ENCODE measurements at regions not wholly inside any gene's neighbourhood (a gene's known extent, or its start where the extent isn't known, plus 50 kb on each side); places are given as distances from the start of the nearest gene placed in this dataset.

GRCh38 chr13:90362707-90363106, 984.8 kb upstream of the MIR17HG start:
- Histone ChIP-seq H3K27ac (ENCODE audit: low read depth, low read length) (no peak overlapping the region), H3K79me2 (ENCODE audit: control insufficient read depth, low read length) (no peaks in the 10 kb centered on the region), H3K36me3 (ENCODE audit: control insufficient read depth, low read length) (no peaks in the 10 kb centered on the region), H3K4me3 (ENCODE audit: low read length) (no peak overlapping the region), H3K4me2 (ENCODE audit: low read length) (no peak overlapping the region), H4K20me1 (ENCODE audit: control insufficient read depth, insufficient read depth, low read depth, low read length) (no peaks in the 10 kb centered on the region), H3K27me3 (ENCODE audit: control insufficient read depth, low read length) (no peaks in the 10 kb centered on the region), H3K9me3 (ENCODE audit: control insufficient read depth, insufficient read depth, low read length) (no peaks in the 10 kb centered on the region), H3K9me2 (replicated peaks; ENCODE audit: control insufficient read depth, low read length) (no peaks in the 10 kb centered on the region), H3F3A (ENCODE audit: control insufficient read depth, insufficient read depth) (no peaks in the 10 kb centered on the region), H3K4me1 (ENCODE audit: control insufficient read depth, low read length) (no peaks in the 10 kb centered on the region)
- no peak for TF ChIP-seq EZH2phosphoT487 (IDR thresholded peaks at IDR 0.05; ENCODE audit: borderline replicate concordance, low read length)
- TF ChIP-seq, protein P1, sequence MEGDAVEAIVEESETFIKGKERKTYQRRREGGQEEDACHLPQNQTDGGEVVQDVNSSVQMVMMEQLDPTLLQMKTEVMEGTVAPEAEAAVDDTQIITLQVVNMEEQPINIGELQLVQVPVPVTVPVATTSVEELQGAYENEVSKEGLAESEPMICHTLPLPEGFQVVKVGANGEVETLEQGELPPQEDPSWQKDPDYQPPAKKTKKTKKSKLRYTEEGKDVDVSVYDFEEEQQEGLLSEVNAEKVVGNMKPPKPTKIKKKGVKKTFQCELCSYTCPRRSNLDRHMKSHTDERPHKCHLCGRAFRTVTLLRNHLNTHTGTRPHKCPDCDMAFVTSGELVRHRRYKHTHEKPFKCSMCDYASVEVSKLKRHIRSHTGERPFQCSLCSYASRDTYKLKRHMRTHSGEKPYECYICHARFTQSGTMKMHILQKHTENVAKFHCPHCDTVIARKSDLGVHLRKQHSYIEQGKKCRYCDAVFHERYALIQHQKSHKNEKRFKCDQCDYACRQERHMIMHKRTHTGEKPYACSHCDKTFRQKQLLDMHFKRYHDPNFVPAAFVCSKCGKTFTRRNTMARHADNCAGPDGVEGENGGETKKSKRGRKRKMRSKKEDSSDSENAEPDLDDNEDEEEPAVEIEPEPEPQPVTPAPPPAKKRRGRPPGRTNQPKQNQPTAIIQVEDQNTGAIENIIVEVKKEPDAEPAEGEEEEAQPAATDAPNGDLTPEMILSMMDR (IDR thresholded peaks at IDR 0.05; ENCODE audit: low read depth, low read length, poor library complexity, severe bottlenecking), result no peak

DNA sequence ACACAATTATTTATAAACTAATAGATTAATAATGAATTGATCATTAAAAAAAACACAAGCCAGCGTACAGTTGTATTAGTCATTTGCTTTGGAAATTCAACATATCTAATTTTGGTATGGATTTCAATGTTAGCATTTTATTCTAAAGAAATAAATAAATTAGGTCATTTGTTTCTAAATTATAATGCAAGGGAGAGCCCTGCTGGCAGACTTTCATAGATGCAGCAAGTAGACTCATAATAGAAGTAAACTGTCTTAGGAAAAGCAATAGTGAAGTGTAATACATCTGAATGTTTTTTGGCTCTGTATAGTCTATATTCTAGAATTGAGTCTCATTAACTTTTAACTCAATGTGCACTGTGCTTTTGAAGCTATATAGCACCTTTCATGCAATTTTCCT, 982.4 kb upstream of the MIR17HG start:
- no peak overlapping the region for H3K4me3 ChIP-seq (ENCODE audit: low read length)
- H3K9me3 ChIP-seq (ENCODE audit: control insufficient read depth, insufficient read depth, low read length), result no peaks in the 10 kb centered on the region
- no peaks in the 10 kb centered on the region for H4K20me1 ChIP-seq (ENCODE audit: control insufficient read depth, insufficient read depth, low read depth, low read length)
- no peaks in the 10 kb centered on the region for H3K4me1 ChIP-seq (ENCODE audit: control insufficient read depth, low read length)
- H3K36me3 ChIP-seq (ENCODE audit: control insufficient read depth, low read length), result no peaks in the 10 kb centered on the region
- no peaks in the 10 kb centered on the region for H3K9me2 ChIP-seq (replicated peaks; ENCODE audit: control insufficient read depth, low read length)
- TF ChIP-seq, protein P1 (IDR thresholded peaks at IDR 0.05; ENCODE audit: low read depth, low read length, poor library complexity, severe bottlenecking), result no peak
- no peak for TF ChIP-seq EZH2phosphoT487 (IDR thresholded peaks at IDR 0.05; ENCODE audit: borderline replicate concordance, low read length)
- no peak overlapping the region for H3K27ac ChIP-seq (ENCODE audit: low read depth, low read length)
- H3K27me3 ChIP-seq (ENCODE audit: control insufficient read depth, low read length), result no peaks in the 10 kb centered on the region
- no peaks in the 10 kb centered on the region for H3K79me2 ChIP-seq (ENCODE audit: control insufficient read depth, low read length)
- H3K4me2 ChIP-seq (ENCODE audit: low read length), result no peak overlapping the region
- no peaks in the 10 kb centered on the region for H3F3A ChIP-seq (ENCODE audit: control insufficient read depth, insufficient read depth)

- Histone ChIP-seq H3K4me1 (ENCODE audit: control insufficient read depth, low read length) (no peaks in the 10 kb centered on the region), H3K27me3 (ENCODE audit: control insufficient read depth, low read length) (no peaks in the 10 kb centered on the region), H4K20me1 (ENCODE audit: control insufficient read depth, insufficient read depth, low read depth, low read length) (no peaks in the 10 kb centered on the region), H3K4me3 (ENCODE audit: low read length) (no peak overlapping the region), H3K36me3 (ENCODE audit: control insufficient read depth, low read length) (no peaks in the 10 kb centered on the region), H3K9me3 (ENCODE audit: control insufficient read depth, insufficient read depth, low read length) (no peaks in the 10 kb centered on the region), H3K9me2 (replicated peaks; ENCODE audit: control insufficient read depth, low read length) (no peaks in the 10 kb centered on the region), H3K4me2 (ENCODE audit: low read length) (no peak overlapping the region), H3K79me2 (ENCODE audit: control insufficient read depth, low read length) (no peaks in the 10 kb centered on the region), H3F3A (ENCODE audit: control insufficient read depth, insufficient read depth) (no peaks in the 10 kb centered on the region), H3K27ac (ENCODE audit: low read depth, low read length) (no peak overlapping the region)
- TF ChIP-seq, protein P1 (IDR thresholded peaks at IDR 0.05; ENCODE audit: low read depth, low read length, poor library complexity, severe bottlenecking), result no peak
Measured at GRCh38 chr13:90374168-90374567, 973.3 kb upstream of the MIR17HG start.

DNA sequence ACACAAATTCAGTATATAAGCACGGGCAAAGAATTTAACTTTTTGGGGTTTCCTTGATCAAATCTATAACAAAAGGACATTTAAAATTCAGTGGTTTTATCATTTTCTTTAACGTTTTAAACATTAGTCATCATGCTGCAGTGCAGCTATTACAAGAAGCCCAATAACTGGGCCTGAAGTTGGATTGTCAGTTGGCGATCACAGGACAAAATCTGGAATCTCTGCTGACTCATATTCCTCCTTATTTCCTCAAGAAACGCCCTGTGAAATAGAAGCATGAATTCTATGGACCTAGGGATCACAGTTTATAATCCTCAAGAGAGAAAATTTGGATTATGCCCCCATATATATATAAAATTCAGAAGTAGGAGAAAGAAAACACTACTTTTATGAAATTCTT, 971.6 kb upstream of the MIR17HG start:
- Histone ChIP-seq H3F3A (ENCODE audit: control insufficient read depth, insufficient read depth) (no peaks in the 10 kb centered on the region), H3K9me3 (ENCODE audit: control insufficient read depth, insufficient read depth, low read length) (no peaks in the 10 kb centered on the region), H3K27ac (ENCODE audit: low read depth, low read length) (no peak overlapping the region), H3K79me2 (ENCODE audit: control insufficient read depth, low read length) (no peaks in the 10 kb centered on the region), H3K27me3 (ENCODE audit: control insufficient read depth, low read length) (no peaks in the 10 kb centered on the region), H3K4me1 (ENCODE audit: control insufficient read depth, low read length) (no peaks in the 10 kb centered on the region), H3K4me2 (ENCODE audit: low read length) (no peak overlapping the region), H3K9me2 (replicated peaks; ENCODE audit: control insufficient read depth, low read length) (no peaks in the 10 kb centered on the region), H4K20me1 (ENCODE audit: control insufficient read depth, insufficient read depth, low read depth, low read length) (no peaks in the 10 kb centered on the region), H3K4me3 (ENCODE audit: low read length) (no peak overlapping the region), H3K36me3 (ENCODE audit: control insufficient read depth, low read length) (no peaks in the 10 kb centered on the region)
- no peak for TF ChIP-seq EZH2phosphoT487 (IDR thresholded peaks at IDR 0.05; ENCODE audit: borderline replicate concordance, low read length)
- TF ChIP-seq, protein P1 (IDR thresholded peaks at IDR 0.05; ENCODE audit: low read depth, low read length, poor library complexity, severe bottlenecking), result no peak
